ENCODE measurements at regions not wholly inside any gene's neighbourhood (a gene's known extent, or its start where the extent isn't known, plus 50 kb on each side); places are given as distances from the start of the nearest gene placed in this dataset.
"Not testable (repeated sequence)": the region's sequence is repeated elsewhere in the genome, so short reads cannot be mapped to it uniquely, and the experiment has no call there.

GRCh38 chr12:46985816-46986215 is 93.6 kb upstream of the PCED1B start:
- no peak for TF ChIP-seq POLR2A (IDR thresholded peaks at IDR 0.05; ENCODE audit: extremely low read depth, insufficient read length)
- TF ChIP-seq MYC (IDR thresholded peaks at IDR 0.05; ENCODE audit: low read depth, low read length): no peak
- no peak for TF ChIP-seq CTCF (IDR thresholded peaks at IDR 0.05; ENCODE audit: low read depth, low read length)
- TF ChIP-seq MAX (IDR thresholded peaks at IDR 0.05; ENCODE audit: low read depth, low read length): no peak
- no peak for DNase-seq (ENCODE audit: low read depth)

GRCh38 chr12:46988122-46988521 is 91.3 kb upstream of the PCED1B start:
- DNase-seq (ENCODE audit: low read depth); H3K4me3 ChIP-seq (ENCODE audit: low read depth, low read length): not testable (repeated sequence)

More at GRCh38 chr12:46985816-46986215, 93.6 kb upstream of the PCED1B start:
- H3K4me3 ChIP-seq (ENCODE audit: low read depth, low read length): no peak overlapping the region

GRCh38 chr12:46990211-46990610 is 89.2 kb upstream of the PCED1B start:
- DNase-seq (ENCODE audit: low read depth): no peak
- TF ChIP-seq MYC (IDR thresholded peaks at IDR 0.05; ENCODE audit: low read depth, low read length): no peak
- TF ChIP-seq MAX (IDR thresholded peaks at IDR 0.05; ENCODE audit: low read depth, low read length): no peak
- TF ChIP-seq CTCF (IDR thresholded peaks at IDR 0.05; ENCODE audit: low read depth, low read length): no peak
- no peak for TF ChIP-seq POLR2A (IDR thresholded peaks at IDR 0.05; ENCODE audit: extremely low read depth, insufficient read length)
- H3K4me3 ChIP-seq (ENCODE audit: low read depth, low read length): no peak overlapping the region

GRCh38 chr12:46992051-46992450 is 87.4 kb upstream of the PCED1B start:
- not testable (repeated sequence) for DNase-seq (ENCODE audit: low read depth); H3K4me3 ChIP-seq (ENCODE audit: low read depth, low read length)

GRCh38 chr12:46998811-46999368 is 80.5 kb upstream of the PCED1B start:
- H3K4me3 ChIP-seq (ENCODE audit: low read depth, low read length): no peak overlapping the region
- no peak for TF ChIP-seq POLR2A (IDR thresholded peaks at IDR 0.05; ENCODE audit: extremely low read depth, insufficient read length)
- no peak for TF ChIP-seq MAX (IDR thresholded peaks at IDR 0.05; ENCODE audit: low read depth, low read length)
- DNase-seq (ENCODE audit: low read depth): no peak

- DNase-seq (ENCODE audit: low read depth): no peak
- TF ChIP-seq MYC (IDR thresholded peaks at IDR 0.05; ENCODE audit: low read depth, low read length) (no peak), POLR2A (IDR thresholded peaks at IDR 0.05; ENCODE audit: extremely low read depth, insufficient read length) (no peak), CTCF (IDR thresholded peaks at IDR 0.05; ENCODE audit: low read depth, low read length) (no peak), MAX (IDR thresholded peaks at IDR 0.05; ENCODE audit: low read depth, low read length) (no peak)
- no peak overlapping the region for H3K4me3 ChIP-seq (ENCODE audit: low read depth, low read length)
Observed at GRCh38 chr12:47004634-47005033, 74.8 kb upstream of the PCED1B start.

- no peak for TF ChIP-seq POLR2A (IDR thresholded peaks at IDR 0.05; ENCODE audit: extremely low read depth, insufficient read length)
- TF ChIP-seq CTCF (IDR thresholded peaks at IDR 0.05; ENCODE audit: low read depth, low read length): no peak
- TF ChIP-seq MAX (IDR thresholded peaks at IDR 0.05; ENCODE audit: low read depth, low read length): no peak
- no peak for TF ChIP-seq MYC (IDR thresholded peaks at IDR 0.05; ENCODE audit: low read depth, low read length)
- H3K4me3 ChIP-seq (ENCODE audit: low read depth, low read length): no peak overlapping the region
- DNase-seq (ENCODE audit: low read depth): no peak
Observed at GRCh38 chr12:47007048-47007447, 72.4 kb upstream of the PCED1B start.

Measured in NB4 (cell line).